HCT116 (cell line): ENCODE measurements at regions not wholly inside any gene's neighbourhood (a gene's known extent, or its start where the extent isn't known, plus 50 kb on each side); places are given as distances from the start of the nearest gene placed in this dataset.

Source experiments
- ATAC-seq: fragments of 200-7000 bp; cut with Tn5 transposase; 2 replicates; pipeline ENCODE4 v1.9.1; 2020; ENCODE audit warnings: mild to moderate bottlenecking, moderate library complexity
- BruUV-seq: library from RNA; stranded (reverse); fragments of 400-500 nt; replicated peaks from 2 replicates; lab custom pipeline; 2021; lab: Mats Ljungman, UMichigan
- CTCF ChIA-PET: fragments of 300-600 bp; sonication (Branson Sonifier 250); formaldehyde crosslinking; loops from one replicate; lab custom pipeline; 2021; ENCODE audit warnings: antibody characterized with exemption; lab: Charles Lee
- POLR2A ChIA-PET: fragments of 300-600, 350-600 bp; sonication (Branson Sonifier 250); formaldehyde crosslinking; loops from one replicate; lab custom pipeline; 2021; ENCODE audit warnings: antibody characterized with exemption; lab: Charles Lee
- RAD21 ChIA-PET, 2 experiments: fragments of 300-600 bp; sonication (Branson Sonifier 250); formaldehyde crosslinking; loops; one replicate each; lab custom pipeline; 2023; ENCODE audit warnings: low total read pairs in 2 of 2; ENCODE audit not compliant: uncharacterized antibody in 2 of 2, unreplicated experiment in 2 of 2, low non-redundant PET in 1 of 2; lab: Charles Lee
- DNase-seq: peaks from one replicate; pipeline ENCODE4 v3.0.0-alpha.2; 2010; ENCODE audit warnings: low read depth, low spot score
- H2AFZ ChIP-seq: fragments of 200-600 bp; shearing (Covaris generic), sonication (generic); 2 replicates; pipeline ENCODE4 v1.6.1; 2017; ENCODE audit warnings: low read depth, mixed run types, mixed read lengths, antibody characterized with exemption, low read length; ENCODE audit not compliant: poor library complexity, severe bottlenecking
- H3K27ac ChIP-seq: 2 replicates; pipeline ENCODE4 v1.5.1; 2012; ENCODE audit warnings: low read depth, low read length
- H3K27me3 ChIP-seq: fragments of 200-600 bp; sonication (generic); 2 replicates; pipeline ENCODE4 v1.6.1; 2016; ENCODE audit warnings: mixed run types, low read length, mixed read lengths; ENCODE audit not compliant: insufficient read depth
- H3K36me3 ChIP-seq, 2 experiments: fragments of 200-500 bp in 1 of 2; fragments of 200-600 bp in 1 of 2; sonication (Bioruptor generic) in 1 of 2; sonication (generic) in 1 of 2; 2 replicates each; pipeline versions ENCODE4 v1.5.1 to v1.6.1; 2014 to 2016; ENCODE audit warnings: low read length in 2 of 2, inconsistent platforms in 1 of 2, mixed read lengths in 1 of 2, mixed run types in 1 of 2; ENCODE audit not compliant: insufficient read depth in 2 of 2, control insufficient read depth in 1 of 2
- H3K4me1 ChIP-seq, 2 experiments: fragments of 200-600 bp in 1 of 2; sonication (generic) in 1 of 2; 2 replicates each; pipeline versions ENCODE4 v1.5.1 to v1.6.1; 2012 to 2017; ENCODE audit warnings: low read length in 2 of 2, inconsistent platforms in 1 of 2, mild to moderate bottlenecking in 1 of 2, mixed read lengths in 1 of 2, mixed run types in 1 of 2, moderate library complexity in 1 of 2; ENCODE audit not compliant: insufficient read depth in 2 of 2, control insufficient read depth in 1 of 2
- H3K4me2 ChIP-seq: fragments of 200-600 bp; sonication (generic); 2 replicates; pipeline ENCODE4 v1.6.1; 2017; ENCODE audit warnings: mixed run types, low read length, mixed read lengths
- H3K4me3 ChIP-seq, 2 experiments: fragments of 200-600 bp in 1 of 2; sonication (generic) in 1 of 2; replicated peaks in 1 of 2; 2 replicates each; pipeline ENCODE4 v1.5.1; 2011 to 2016; ENCODE audit warnings: low read length in 2 of 2, control low read depth in 1 of 2, low read depth in 1 of 2, mild to moderate bottlenecking in 1 of 2, mixed read lengths in 1 of 2, mixed run types in 1 of 2
- H3K79me2 ChIP-seq: fragments of 200-600 bp; sonication (generic); 2 replicates; pipeline ENCODE4 v1.6.1; 2017; ENCODE audit warnings: mild to moderate bottlenecking, mixed run types, low read length, moderate library complexity, mixed read lengths; ENCODE audit not compliant: insufficient read depth
- H3K9ac ChIP-seq: fragments of 200-600 bp; sonication (generic); 2 replicates; pipeline ENCODE4 v1.6.1; 2016; ENCODE audit warnings: low read length, mixed read lengths
- H3K9me2 ChIP-seq: fragments of 200-600 bp; sonication (generic), shearing (Covaris generic); 2 replicates; pipeline ENCODE4 v1.6.1; 2017; ENCODE audit warnings: mixed run types, mild to moderate bottlenecking, moderate library complexity; ENCODE audit not compliant: insufficient read depth
- H3K9me3 ChIP-seq, 2 experiments: fragments of 200-500 bp in 1 of 2; fragments of 200-600 bp in 1 of 2; sonication (Bioruptor generic) in 1 of 2; sonication (generic) in 1 of 2; 2 replicates each; pipeline ENCODE4 v1.6.1; 2014 to 2017; ENCODE audit warnings: low read length in 2 of 2, mixed read lengths in 2 of 2, inconsistent platforms in 1 of 2, low read depth in 1 of 2, mild to moderate bottlenecking in 1 of 2, mixed run types in 1 of 2, moderate library complexity in 1 of 2; ENCODE audit not compliant: control insufficient read depth in 1 of 2, insufficient read depth in 1 of 2
- H4K20me1 ChIP-seq: fragments of 200-600 bp; sonication (generic), shearing (Covaris generic); 2 replicates; pipeline ENCODE4 v1.6.1; 2017; ENCODE audit warnings: mixed run types, mild to moderate bottlenecking, moderate library complexity; ENCODE audit not compliant: insufficient read depth
- CBX3 ChIP-seq: IDR thresholded peaks from 2 replicates; pipeline ENCODE4 v1.6.1; 2012; ENCODE audit warnings: low read depth
- CEBPB ChIP-seq: IDR thresholded peaks from 2 replicates; pipeline ENCODE4 v1.6.1; 2012; ENCODE audit warnings: low read depth
- EZH2phosphoT487 ChIP-seq: fragments of 200-600 bp; IDR thresholded peaks from 2 replicates; pipeline ENCODE4 v1.6.1; 2018; ENCODE audit warnings: antibody characterized with exemption, borderline replicate concordance
- FOSL1 ChIP-seq: IDR thresholded peaks from 2 replicates; pipeline ENCODE4 v1.6.1; 2012; ENCODE audit warnings: low read depth
- JUND ChIP-seq: IDR thresholded peaks from 2 replicates; pipeline ENCODE4 v1.6.1; 2012
- POLR2AphosphoS5 ChIP-seq: IDR thresholded peaks from 2 replicates; pipeline ENCODE4 v1.6.1; 2011; ENCODE audit warnings: mild to moderate bottlenecking, low read depth, low read length, moderate library complexity
- SP1 ChIP-seq: IDR thresholded peaks from 2 replicates; pipeline ENCODE4 v1.6.1; 2012; ENCODE audit warnings: low read depth
- TCF7L2 ChIP-seq: IDR thresholded peaks from 2 replicates; pipeline ENCODE4 v1.7.0; 2011; ENCODE audit warnings: borderline replicate concordance, inconsistent platforms; ENCODE audit not compliant: insufficient read depth, insufficient read length; ENCODE audit errors: extremely low read depth
- ZNF274 ChIP-seq: fragments of 200-500 bp; sonication (Bioruptor generic); IDR thresholded peaks from 2 replicates; pipeline ENCODE4 v1.6.1; 2014; ENCODE audit warnings: mild to moderate bottlenecking, low read depth, low read length, inconsistent platforms
- intact Hi-C: fragments of 100-400 bp; cut with micrococcal nuclease; formaldehyde crosslinking; loops from 2 replicates; pipeline ENCODE4 v1.10.0; 2022

DNA sequence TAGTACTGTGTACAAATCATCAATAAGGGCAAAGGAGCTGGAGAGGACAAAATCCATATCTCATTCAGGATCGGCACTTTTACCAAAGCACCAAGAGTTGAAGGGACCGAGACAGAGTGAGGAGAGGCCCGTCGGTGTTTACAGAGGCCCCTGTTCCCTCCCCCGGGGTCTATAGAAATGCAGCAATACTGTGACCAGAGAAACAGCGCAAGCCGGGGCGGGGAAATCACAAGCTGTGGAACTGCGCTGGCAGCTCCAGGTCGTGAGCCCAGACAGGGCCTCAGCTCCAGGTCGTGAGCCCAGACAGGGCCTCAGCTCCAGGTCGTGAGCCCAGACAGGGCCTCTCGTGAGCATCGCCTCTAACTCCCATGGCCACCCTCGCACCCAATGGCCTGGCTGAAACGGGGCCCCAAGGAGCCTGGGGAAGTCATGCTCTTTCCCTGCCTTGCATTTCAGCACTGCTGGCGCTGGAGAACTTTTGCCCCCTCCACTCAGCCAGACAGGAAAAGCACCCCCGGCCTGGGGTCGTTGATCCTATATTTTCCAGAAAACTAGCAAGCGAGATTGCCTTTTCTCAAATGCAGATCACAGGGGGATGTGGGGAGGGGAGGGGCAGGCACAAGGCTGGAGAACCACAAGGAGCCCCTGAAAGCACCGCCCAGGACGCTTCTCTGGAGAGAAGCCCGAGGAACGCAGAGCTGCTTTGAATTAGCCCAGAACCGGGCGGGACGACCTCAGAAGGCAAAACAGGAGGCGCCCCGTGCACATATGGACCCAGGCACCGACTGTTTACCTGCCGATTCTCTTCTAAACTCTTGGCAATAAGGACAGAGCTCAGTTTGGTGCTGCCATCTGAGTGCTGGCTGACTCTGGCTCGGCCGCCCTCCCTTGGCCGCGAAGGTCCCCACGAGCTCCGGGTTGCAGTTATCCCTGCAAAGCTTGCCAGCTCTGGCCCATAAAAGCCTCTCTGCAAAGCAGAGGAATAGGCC, 223.7 kb downstream of the ACKR3 start:
- Histone ChIP-seq H3K27ac (no peak overlapping the region), H3K36me3 (no peaks in the 10 kb centered on the region), H2AFZ (no peak overlapping the region), H3K4me3 (no peak overlapping the region), H3K9me2 (no peaks in the 10 kb centered on the region), H3K4me2 (no peak overlapping the region), H4K20me1 (no peaks in the 10 kb centered on the region), H3K4me1 (no peaks in the 10 kb centered on the region), H3K9me3 (no peaks in the 10 kb centered on the region), H3K9ac (no peak overlapping the region), H3K27me3 (peaks cover 49% of the 10 kb centered on the region), H3K79me2 (no peaks in the 10 kb centered on the region)
- TF ChIP-seq ZNF274 (no peak), CBX3 (no peak), FOSL1 (no peak), EZH2phosphoT487 (no peak), CEBPB (no peak), SP1 (no peak), JUND (no peak), POLR2AphosphoS5 (no peak), TCF7L2 (no peak)
- ChIA-PET POLR2A (no interaction called here), CTCF (no interaction called here), RAD21 (no interaction called here)
- intact Hi-C loops: no loop called here
- no peak for DNase-seq
- no peak for ATAC-seq
- BruUV-seq: no TSS peak
